Embryonic facial prominence (tissue), 1 donor: ENCODE measurements at regions not wholly inside any gene's neighbourhood (a gene's known extent, or its start where the extent isn't known, plus 50 kb on each side); places are given as distances from the start of the nearest gene placed in this dataset.
A peak's percentile ranks its signal among the peaks of the same experiment; 100 is the strongest.

ENCODE experiments used
- DNase-seq: peaks from one replicate; pipeline ENCODE4 v3.0.0-alpha.2; 2016; ENCODE audit errors: extremely low spot score

DNA sequence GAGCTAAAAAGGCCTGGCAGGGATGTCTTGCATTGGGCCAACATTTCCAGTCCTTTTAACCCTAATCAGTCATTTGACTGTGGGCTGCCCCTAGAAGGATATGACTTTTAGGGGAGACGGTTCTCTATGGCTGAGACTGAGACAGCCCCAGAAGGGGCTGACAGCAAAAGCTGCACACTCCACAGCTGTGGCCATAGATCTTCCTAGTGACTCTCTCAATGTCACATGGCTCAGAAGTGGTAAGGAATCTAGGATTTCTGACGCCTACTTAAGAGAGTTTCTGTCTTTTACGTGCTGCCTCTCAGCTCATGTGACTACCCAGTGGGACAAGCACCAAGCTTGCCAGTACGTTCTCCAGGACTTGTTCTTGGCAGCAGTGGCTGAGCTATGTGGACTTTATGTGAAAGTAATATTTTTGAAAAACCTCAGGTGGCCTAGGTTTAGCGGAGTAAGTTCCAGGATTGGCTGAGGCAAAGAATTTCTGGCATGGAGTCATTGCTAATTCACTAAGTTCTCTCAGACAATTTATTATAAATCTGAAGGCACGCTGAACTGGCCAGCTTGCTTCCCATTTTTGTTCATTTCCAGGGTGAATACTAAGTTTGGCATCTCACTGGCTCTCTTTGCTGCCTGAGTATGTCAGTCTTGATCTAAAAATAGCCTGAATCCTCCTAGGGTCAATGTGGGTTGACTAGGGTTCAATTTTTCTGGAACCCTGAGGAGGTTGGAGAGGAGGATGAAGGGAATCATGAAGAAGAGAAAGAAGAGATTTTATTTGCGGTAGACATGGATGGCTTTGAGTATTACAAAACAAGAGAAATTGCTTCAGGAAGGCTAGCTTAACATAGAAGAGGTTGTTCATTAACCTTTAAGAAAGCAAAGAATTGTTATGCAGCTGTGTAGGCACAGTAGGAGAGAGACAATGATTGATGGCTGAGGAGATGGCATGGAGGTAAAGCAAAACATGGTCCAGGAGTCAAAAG, 271.8 kb downstream of the AEBP2 start:
- DNase-seq: no peak

DNA sequence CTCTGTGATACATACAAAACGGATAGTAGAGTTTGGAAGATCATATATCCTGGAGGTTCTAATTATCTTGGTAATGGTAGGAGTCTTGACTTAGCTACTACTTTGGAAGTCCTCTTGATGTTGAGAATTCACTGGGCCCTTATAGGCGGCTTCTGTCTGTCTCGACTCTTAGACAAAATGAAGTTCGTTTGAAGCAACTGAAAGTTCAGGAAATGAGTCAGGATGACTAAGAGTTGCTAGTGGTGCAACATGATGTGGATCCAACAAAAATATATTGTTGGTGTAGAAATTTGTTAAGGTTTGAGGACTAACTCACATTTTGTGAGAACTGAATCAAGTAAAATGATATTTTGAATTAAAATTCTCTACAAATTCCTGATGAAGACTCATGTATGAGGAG, 272.7 kb downstream of the AEBP2 start:
- no peak for DNase-seq

GRCh38 chr12:19718401-19718800, 279.1 kb downstream of the AEBP2 start:
- no peak for DNase-seq

DNA sequence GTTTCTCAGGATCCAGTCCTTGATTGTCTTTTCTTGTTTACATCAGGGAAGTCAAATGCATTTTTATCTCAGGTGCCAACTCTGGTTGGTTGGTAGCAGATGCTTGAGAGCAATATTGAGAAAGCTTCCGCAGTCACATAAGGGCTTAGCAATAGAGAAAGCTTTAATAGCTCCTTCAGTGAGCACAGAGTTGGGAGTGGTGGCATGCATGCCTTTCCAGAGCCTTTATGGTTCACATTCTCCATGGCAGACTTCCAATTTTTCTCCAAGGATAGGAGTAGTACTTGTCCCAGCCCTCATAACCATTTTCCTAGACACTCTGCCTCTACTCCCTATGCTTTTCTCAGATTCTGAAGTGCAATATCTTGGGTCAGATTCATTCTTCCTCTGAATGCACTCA, 280.4 kb downstream of the AEBP2 start:
- DNase-seq: no peak

DNA sequence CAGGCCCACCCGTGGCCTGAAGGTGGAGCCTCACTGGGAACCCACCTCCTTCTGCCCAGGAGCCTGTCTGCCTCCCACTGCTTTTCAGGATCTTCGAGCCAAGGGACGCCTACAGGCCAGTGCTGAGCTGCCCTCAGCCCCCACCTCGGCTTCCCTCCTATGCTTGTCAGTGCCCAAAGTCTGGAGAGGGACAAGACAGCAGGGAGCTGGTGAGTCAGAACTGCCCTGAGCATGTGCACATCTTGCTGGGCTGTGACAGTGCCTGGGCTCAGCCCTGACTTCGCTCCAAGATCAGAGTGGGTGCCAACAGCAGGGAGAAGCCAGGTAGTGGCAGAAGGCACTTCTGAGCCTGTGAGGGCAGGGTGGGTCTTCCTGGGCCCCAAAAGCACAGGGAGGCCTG, 286.8 kb downstream of the AEBP2 start:
- DNase-seq: no peak

DNA sequence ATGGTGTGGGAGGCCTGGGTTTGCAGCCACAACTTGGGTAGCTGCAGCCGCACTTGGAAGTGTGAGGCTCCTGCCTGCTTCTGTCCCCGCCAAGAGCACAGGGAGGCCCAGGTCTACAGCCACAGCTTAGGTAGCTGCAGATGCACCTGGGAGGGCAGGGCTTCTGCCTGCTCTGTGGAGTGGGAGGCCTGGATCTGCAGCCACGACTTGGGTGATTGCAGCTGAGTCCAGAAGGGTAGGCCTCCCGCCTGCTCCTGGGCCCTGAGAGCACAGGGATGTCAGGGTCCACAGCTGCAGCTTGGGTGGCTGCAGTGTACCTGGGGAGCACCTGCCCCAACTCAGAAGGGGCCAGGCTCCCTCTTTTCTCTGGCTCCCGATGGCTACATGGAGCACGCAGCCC, 287.3 kb downstream of the AEBP2 start:
- DNase-seq: no peak

- DNase-seq: no peak
Measured at GRCh38 chr12:19737019-19737418, 297.7 kb downstream of the AEBP2 start.

- peak; percentile 38 for DNase-seq
Measured at GRCh38 chr12:19739195-19739776, 300.0 kb downstream of the AEBP2 start.

GRCh38 chr12:19740472-19741131, 301.3 kb downstream of the AEBP2 start:
- DNase-seq: no peak

DNA sequence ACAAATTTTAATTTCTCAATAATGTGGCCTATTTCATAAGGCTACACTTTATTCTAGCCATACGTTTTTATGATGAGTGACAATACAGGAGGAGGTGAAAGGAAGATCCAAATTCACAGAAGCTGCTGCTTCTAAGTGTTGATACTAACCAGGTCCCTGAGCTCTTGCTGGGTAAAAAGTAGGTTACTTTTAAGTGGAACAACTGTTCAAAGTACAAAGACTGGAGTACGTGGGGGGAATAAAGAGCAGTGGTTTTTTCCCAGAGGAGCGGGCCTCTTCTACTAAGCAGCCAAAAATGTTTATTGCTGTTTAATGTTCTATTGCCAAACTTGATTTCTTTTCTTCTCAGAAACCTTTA, 301.8 kb downstream of the AEBP2 start:
- DNase-seq: no peak

DNA sequence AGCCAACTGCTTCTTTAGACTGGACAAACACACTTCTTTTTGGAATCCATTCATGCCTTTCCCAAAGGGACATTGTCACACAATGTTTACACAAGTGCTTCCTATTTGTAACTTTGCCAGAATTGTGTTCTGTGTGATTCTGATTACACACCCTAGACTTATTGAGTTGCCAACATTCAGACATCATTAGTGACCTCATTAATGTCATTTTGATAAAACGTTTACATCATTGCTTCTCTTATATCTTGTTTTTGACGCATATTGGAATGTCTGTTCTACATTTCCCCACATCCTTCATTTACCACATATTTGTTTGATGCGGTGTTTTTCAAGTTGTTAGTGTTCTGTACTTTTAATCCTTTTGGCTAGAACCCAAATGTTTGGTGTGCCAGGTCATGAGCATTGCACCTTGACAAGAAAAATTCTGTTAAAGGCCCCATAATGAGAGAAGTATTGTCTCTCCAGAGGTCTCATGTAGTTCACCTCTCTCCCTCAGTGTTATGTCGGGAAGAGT, 305.5 kb downstream of the AEBP2 start:
- no peak for DNase-seq

DNA sequence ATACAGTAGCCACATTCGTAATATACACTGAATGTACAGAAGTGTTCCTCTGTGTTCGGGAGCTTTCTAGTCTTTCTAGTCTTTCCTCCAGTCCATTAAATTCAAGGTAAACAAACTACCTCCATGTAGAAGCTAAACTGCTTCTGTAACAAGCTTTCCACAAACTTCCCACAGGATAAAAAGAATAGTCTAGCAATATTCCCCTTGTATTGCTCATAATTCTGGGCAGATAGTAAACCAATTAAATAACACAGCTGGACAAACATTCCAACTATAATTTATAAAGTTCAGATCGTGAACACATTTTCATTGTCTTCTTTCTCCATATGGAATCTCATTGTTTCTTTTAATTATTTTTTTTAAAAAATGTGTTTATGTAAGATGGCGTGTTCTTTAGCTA, 307.2 kb downstream of the AEBP2 start:
- DNase-seq: no peak

DNA sequence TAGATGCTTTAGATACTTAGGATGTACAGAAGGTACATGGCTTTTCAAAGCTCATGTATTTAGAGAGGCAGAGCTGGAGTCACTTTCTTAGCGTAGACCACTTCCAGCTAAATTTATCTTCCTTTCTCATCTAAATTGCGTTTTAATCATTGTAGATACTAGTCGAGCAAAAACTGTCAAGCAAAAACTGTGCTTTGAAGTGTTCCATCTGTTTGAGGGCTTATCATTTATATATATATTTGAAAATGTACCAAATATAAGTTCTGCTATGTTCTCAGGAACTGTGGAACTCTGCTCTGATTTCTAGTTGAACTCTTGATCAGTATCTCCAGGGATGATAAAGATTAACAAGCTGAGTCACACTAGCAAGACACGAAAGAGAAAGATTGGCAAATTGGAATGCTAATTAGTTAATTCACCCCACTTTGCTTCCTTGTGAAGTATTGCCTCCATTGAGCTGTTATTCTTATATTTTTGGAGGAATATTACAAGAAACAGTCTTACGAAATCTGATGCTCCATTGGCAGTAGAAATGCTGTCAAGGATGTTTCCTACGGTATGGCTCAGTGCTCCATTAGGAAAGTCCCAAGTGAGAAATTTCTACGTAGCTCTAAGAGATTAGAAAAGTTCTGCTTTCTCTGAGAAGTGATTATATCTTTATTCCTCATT, 310.7 kb downstream of the AEBP2 start:
- DNase-seq: no peak

GRCh38 chr12:19751078-19751477, 311.8 kb downstream of the AEBP2 start:
- no peak for DNase-seq

DNA sequence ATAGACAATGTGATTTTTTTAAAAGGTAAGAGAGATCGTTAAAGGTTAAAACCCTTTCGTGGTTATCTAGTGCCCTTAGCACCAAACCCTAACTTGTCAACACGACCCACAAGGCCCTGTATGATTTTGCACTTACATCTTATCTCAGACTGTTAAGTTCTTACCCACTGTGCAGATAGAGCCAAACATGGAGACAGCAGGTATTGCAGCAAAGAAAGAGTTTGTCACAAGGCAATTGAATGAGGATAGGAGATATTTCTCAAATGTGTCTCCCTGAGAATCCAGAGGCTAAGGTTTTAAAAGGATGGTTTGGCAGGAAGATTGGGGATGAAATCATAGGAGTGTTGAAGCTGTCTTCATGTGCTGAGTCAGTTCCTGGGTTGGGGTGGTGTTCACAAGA, 313.4 kb downstream of the AEBP2 start:
- DNase-seq: no peak

- no peak for DNase-seq
Measured at GRCh38 chr12:19755136-19755535, 315.8 kb downstream of the AEBP2 start.

DNA sequence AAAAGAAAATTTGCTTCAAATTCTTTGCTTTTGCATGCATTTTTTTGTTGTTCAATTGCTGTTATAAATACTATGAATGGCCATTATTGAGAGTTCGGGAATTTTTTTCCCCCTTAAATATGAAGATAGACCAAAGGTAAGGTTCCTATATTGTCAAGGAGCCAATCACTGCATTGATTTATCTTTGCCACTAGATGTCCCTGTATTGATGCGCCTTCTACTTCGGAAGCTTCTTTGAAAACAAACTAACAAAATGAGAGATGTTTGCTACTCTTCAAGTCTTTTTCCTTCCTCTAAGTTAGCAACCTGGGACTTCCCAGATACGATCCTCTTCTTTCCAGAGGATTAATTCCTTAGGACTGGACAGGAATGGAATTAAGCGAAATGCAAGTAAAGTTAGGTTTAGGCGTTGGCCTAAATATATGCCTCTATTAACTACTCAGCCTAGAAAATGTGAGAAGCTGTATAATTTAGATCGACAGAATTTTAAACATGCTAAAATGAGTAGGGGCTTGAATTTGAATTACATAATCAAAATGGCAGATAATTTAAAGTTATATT, 318.1 kb downstream of the AEBP2 start:
- peak; percentile 34 for DNase-seq

DNA sequence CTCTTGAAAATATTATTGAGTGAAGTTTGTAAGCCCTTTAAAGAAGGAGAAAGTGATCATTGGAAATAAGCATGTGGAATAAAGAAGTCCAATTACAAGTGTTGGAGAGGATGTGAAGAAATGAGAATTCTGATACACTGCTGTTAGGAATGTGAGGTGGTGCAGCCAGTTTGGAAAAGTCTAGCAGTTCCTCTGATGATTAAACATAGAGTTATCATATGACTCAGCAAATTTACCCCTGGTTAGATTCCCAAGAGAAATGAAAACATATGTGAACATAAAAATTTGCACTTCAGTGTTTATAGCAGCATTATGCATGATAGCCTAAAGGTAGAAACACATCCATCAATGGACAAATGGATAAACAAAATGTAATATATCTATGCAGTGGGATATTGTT, 319.9 kb downstream of the AEBP2 start:
- no peak for DNase-seq

DNA sequence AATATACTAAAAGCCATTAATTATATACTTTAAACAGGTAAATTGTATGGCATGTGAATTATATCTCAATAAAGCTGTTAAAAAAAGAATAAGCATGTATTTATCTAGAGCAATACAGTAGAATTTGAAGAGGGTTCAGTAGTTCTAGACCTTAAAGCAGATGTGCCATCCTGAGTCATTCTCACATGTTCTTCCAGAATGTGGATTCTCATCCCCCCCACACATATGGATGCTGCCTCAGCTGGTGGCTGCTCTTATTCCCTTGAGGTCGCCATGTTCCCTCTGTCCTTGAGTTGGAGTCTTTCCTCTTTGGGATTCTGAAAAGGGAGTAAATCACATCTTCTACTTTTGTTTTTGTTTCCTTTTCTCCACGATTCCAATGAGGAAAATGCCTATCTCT, 321.3 kb downstream of the AEBP2 start:
- no peak for DNase-seq

- no peak for DNase-seq
Measured at GRCh38 chr12:19761463-19761862, 322.2 kb downstream of the AEBP2 start.

DNA sequence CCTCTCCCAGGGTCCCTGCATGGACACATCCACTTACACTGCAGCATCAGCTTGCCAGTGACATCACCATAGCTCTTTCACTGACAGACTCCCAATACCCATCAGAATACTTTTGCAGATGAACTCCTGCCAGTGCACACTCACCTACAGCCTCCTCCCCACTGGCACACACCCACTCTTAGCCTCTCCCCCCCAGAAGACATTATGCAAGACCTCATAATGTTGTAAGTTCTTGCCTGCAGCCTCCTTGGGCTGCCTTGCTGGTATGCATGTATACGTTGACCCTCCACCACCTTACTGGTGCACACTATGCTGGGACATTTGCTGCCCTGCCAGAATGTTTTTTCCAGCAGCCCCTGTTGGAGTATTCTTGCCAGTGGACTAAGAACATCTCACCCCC, 324.2 kb downstream of the AEBP2 start:
- DNase-seq: no peak

- no peak for DNase-seq
Measured at GRCh38 chr12:19764408-19764807, 325.1 kb downstream of the AEBP2 start.
